NCI-H1930 (cell line): ENCODE measurements at regions not wholly inside any gene's neighbourhood (a gene's known extent, or its start where the extent isn't known, plus 50 kb on each side); places are given as distances from the start of the nearest gene placed in this dataset.
"Not testable (repeated sequence)": the region's sequence is repeated elsewhere in the genome, so short reads cannot be mapped to it uniquely, and the experiment has no call there.

Experiments
- DNase-seq, 2 experiments: peaks; one replicate each; lab custom pipeline; 2025; lab: John Stamatoyannopoulos, UW

DNA sequence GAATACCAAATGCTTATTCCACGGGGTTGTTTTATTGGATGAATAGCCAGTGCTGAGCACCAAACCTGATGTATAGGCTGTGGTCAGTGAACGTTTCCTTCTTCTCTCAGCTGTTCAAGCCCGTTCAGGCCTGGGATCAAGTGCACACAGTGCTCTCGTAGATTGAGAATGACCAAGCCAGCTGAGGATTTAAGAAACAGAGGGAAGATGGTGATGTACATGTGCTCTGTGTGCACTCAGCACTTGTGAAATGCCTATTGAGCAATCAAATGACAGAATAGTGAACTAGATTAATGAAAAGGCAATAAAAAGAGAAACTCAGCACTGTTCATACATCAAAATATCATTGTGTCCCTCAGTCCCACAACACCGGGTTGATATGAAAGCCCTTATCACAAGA, 302.5 kb downstream of the BMPER start:
- no peak for DNase-seq

DNA sequence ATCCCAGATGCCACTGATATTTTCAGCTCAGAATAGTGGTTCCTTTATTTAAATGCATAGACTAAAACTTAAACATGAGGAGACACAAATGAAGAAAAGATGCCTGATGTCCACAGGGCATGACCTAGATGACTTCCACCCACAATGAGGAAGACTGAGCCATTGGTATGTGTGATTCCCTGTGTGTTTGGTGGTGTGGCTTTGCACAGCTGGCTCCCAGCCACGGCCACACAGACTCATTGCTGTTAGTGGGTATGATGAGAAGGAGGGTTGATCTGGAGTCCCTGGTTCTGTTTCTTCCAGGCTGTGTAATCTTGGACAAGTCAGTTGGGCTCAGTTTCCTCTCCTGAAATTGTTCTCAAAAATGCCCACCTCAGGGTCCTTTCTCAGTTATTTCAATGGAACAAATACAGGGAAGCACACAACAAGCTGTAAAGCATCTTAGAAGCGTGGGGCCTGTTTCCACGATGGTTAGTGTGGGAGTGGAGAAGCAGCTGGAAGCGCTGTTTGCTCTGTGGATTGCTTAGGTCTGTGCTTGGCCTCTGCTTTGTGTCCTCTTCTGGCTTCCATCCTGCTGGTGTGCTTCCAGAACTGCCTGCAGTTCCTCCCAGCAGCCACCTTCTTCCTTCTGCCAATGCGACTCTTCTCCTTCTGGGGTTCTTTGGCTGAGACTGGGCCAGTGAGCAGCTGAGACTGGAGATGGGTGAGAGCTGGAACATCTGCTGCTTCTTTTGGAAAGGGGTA, 303.7 kb downstream of the BMPER start:
- DNase-seq, result no peak

- DNase-seq, result no peak
Observed at GRCh38 chr7:34211018-34211417, 305.7 kb downstream of the BMPER start.

GRCh38 chr7:34217972-34218371, 312.6 kb downstream of the BMPER start:
- DNase-seq, result no peak

DNA sequence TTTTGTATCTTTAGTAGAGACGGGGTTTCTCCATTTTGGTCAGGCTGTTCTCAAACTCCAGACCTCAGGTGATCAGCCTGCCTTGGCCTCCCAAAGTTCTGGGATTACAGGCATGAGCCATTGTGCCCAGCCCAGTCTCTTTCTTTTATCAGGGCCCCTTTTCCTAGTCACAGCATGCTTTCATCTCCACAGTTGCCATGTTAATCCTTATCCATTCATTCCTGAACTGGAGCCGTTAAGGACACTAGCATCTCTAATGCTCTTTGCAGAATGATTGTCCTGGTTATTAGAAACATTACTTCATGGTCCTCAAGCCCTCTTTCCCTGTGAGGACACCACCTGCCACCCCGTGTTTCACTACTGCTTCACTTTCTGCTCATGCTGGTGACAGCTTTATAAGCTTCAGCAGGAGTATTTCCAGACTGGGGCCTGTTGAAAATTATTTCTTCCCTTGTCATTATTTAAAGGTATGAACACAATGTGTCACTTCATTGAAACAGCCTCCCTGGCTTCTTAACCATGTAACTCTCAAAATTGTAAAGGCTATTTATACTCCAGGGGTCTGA, 313.9 kb downstream of the BMPER start:
- DNase-seq, result no peak

GRCh38 chr7:34220506-34221185, 315.3 kb downstream of the BMPER start:
- DNase-seq, result no peak

DNA sequence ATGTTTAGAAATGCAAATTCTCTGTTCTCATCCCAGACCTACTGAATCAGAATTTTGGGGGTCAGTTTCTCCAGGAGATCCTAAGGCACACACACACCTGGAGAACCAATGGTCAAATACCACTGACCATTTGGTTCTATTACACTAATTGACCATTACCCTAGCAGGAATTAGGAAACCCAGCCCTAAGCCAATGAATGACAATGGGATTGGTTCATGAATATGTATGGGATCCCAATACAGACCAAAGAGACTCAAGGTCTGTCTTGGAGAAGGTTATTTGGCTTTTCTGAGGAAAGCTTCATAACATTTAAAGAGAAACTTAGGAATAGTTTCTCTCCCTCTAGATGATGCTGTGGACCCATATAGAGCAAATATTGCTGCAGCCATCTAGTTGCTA, 317.0 kb downstream of the BMPER start:
- no peak for DNase-seq

GRCh38 chr7:34222722-34223121, 317.4 kb downstream of the BMPER start:
- no peak for DNase-seq

- DNase-seq, result no peak
Observed at GRCh38 chr7:34224281-34224680, 318.9 kb downstream of the BMPER start.

GRCh38 chr7:34225193-34225592, 319.9 kb downstream of the BMPER start:
- no peak for DNase-seq

DNA sequence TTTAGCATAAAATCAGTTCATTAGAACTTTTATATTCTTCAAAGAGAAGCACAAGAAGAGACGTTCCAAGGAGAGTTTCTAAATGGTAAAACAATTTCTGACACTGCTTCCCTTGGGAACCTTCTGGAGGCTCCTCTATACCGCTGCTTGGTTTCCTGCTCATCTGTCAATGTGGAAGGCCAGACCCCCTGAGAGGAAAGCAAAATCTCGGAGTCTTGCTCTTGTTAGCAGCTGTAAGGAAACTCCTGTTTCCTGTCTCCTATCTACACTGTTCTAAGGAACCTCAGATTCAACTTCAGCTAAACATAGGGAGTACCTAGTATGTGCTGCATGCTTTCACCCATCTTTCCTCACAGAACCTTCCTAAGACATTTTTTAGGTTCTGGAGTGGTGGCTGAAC, 322.2 kb downstream of the BMPER start:
- DNase-seq, result no peak

- DNase-seq, result not testable (repeated sequence)
Observed at GRCh38 chr7:34235101-34235500, 329.8 kb downstream of the BMPER start.

- no peak for DNase-seq
Observed at GRCh38 chr7:34236057-34236456, 330.7 kb downstream of the BMPER start.

DNA sequence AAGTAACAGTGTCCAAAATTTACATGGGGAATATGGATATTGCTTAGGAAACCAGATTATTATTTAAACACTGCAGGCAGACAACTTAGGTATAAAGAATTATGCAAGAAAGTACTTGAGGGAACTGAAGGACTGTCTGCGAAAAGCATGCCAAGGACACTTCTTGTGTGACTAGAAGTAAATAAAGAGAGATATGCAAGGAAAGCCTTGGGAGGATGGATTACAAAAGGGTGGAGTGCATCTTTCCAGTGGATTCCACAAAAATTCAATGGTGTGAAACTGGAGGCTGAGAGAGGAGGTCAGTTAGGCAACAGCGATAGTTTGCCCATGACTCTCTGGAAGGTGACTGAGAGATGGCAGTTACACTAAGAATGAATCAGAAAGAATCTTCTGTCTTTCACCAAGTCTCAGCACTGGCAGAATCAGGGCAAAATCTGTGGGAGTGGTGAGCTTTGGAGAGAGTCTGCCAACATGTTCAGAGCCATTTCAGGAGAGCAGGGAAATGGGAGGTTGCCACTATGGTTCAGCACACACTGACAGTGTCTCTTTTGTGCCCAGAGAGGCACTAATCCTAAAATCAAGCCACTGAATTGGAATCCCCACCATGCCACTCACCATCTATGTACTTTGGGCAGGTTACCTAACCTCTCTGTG, 331.6 kb downstream of the BMPER start:
- DNase-seq, result no peak

DNA sequence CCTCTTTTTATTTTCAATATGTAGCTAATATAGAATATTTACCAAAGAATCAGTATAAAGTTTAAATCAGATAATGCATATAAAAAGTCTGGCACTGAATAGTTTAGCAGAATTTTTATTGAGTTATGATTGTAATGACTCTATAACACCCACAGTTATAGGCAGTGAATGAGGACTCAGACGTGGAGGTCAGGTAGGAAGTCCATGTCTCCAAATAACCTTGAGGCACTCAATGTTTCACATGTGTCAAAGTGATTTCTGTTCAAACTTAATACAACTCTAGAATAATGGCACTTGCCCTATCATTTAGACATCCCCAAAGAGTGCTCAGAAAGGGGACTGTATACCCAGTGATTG, 332.1 kb downstream of the BMPER start:
- DNase-seq, result no peak

DNA sequence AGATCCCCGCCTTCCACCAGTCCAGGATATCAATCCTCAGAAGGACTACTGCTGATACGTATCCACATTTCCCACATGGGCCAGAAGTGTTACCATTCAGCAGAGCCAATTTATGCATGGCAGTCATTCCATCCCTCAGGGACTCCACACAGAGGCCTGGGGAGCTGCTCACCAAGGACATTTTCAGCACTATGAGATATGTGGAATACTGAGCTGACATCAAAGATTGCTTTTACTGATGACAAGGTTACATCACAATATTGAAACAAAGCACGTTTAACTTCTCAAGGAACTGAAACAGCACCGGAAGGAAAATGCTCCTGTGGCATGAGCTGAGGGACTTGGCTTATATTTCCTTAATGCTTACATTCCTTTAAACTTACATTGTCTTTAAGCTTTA, 335.1 kb downstream of the BMPER start:
- DNase-seq, result no peak

- DNase-seq, result no peak
Observed at GRCh38 chr7:34242391-34242790, 337.1 kb downstream of the BMPER start.

DNA sequence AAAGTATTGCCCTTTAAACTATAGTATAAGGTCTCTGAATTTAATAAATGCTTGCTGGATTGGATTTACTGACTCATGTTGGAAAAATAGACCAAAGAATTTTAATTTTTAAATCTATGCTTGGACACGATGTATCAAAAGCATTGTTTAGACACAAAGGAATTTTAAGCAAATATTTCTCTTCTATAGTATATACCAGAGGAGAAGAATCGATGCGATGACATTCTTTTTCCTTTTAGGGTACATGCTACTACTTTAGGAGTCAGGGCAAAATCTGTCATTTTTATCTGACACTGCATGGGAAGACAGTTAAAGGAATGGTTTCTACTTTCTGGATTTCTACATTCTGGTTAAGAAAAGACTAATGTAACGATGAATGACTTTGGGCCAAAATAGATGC, 339.9 kb downstream of the BMPER start:
- DNase-seq, result no peak

GRCh38 chr7:34247468-34247867, 342.1 kb downstream of the BMPER start:
- no peak for DNase-seq

DNA sequence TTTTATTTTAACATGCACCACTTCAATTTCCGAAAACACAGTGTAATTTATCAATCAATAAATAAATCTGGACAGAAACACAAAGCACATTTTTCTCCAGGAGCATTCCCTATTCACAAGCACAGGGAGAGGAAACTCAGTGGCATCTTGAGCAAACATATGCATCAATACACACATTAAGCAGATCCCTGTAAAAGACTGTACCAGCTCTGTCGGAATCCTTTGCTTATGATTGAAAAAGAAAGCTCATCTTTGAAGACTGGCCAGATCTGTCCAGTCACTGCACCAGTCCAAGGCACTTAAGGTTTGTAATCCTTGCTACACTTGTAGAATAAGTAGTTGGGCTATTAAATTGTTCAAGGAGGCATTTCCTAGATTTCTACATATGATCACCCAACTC, 343.9 kb downstream of the BMPER start:
- DNase-seq, result no peak

- no peak for DNase-seq
Observed at GRCh38 chr7:34260279-34260678, 354.9 kb downstream of the BMPER start.

DNA sequence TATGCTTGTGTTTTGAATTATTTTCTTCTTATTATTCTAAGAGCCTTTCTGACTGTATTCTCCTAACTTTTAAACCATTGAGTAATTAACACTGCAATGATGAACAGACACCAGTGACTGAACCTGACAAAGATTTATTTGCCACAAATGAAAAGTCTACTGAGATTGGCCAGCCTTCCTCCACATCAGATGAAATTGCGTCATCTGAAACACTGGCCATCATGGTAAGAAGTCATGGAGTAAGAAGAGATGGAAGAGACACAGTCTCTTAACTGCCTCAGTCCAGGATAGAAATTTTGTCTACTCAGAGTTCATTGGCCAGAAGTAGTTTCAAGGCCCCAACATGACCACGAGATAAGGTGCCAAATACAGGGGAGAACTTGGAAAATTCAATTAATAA, 357.8 kb downstream of the BMPER start:
- no peak for DNase-seq

- no peak for DNase-seq
Observed at GRCh38 chr7:34269084-34269483, 363.7 kb downstream of the BMPER start.
